Breast epithelium (tissue), 3 donors: ENCODE measurements at regions not wholly inside any gene's neighbourhood (a gene's known extent, or its start where the extent isn't known, plus 50 kb on each side); places are given as distances from the start of the nearest gene placed in this dataset.

ENCODE experiments used
- CTCF ChIP-seq, 3 donors: fragments of 450-650 bp; IDR thresholded peaks; one replicate each; pipeline ENCODE4 v1.5.1; 2016 to 2017; ENCODE audit warnings: antibody characterized with exemption in 3 of 3, mild to moderate bottlenecking in 3 of 3, moderate library complexity in 3 of 3
- POLR2A ChIP-seq: fragments of 450-650 bp; IDR thresholded peaks from one replicate; pipeline ENCODE4 v1.6.1; 2016; ENCODE audit warnings: antibody characterized with exemption, mild to moderate bottlenecking, moderate library complexity

GRCh38 chr13:95362666-95363065 is 61.4 kb upstream of the ABCC4 start:
- TF ChIP-seq CTCF (IDR thresholded peaks at IDR 0.05) (no peak), POLR2A (no peak)
